HepG2 (cell line): ENCODE measurements at regions not wholly inside any gene's neighbourhood (a gene's known extent, or its start where the extent isn't known, plus 50 kb on each side); places are given as distances from the start of the nearest gene placed in this dataset.

ENCODE experiments used
- ATAC-seq: fragments of 200-7000 bp; cut with Tn5 transposase; 3 replicates; pipeline ENCODE4 v1.9.1; 2020; ENCODE audit warnings: mild to moderate bottlenecking, moderate library complexity
- BruUV-seq: library from RNA; stranded (reverse); fragments of 400-500 nt; replicated peaks from 2 replicates; lab custom pipeline; 2021; lab: Mats Ljungman, UMichigan
- CTCF ChIA-PET: fragments of 300-600 bp; formaldehyde crosslinking; extraction: SDS; loops from one replicate; lab custom pipeline; 2021; ENCODE audit warnings: low total read pairs, inconsistent platforms, low intra/inter-chr PET ratio; lab: Yijun Ruan, JAX
- POLR2A ChIA-PET: fragments of 350-600 bp; sonication (Branson Sonifier 250); formaldehyde crosslinking; loops from one replicate; lab custom pipeline; 2020; ENCODE audit warnings: antibody characterized with exemption, inconsistent platforms; lab: Yijun Ruan, JAX
- DNase-seq: peaks from one replicate; pipeline ENCODE4 v3.0.0-alpha.2; 2015; ENCODE audit warnings: low spot score
- FAIRE-seq: peaks from 3 replicates; lab custom pipeline; 2011; peaks lifted over from hg19 to GRCh38; lab: Jason Lieb, UNC
- H2AFZ ChIP-seq: one replicate; pipeline ENCODE4 v1.6.1; 2011; ENCODE audit warnings: low read length, inconsistent platforms
- H3K27ac ChIP-seq: fragments of 300-600 bp; 3 replicates; pipeline ENCODE4 v1.8.0; 2011; ENCODE audit warnings: mixed run types, mild to moderate bottlenecking, mixed read lengths, low read length, inconsistent platforms; ENCODE audit not compliant: insufficient read depth; ENCODE audit errors: extremely low read length
- H3K27me3 ChIP-seq, 2 experiments: fragments of 200-600 bp in 1 of 2; 2 replicates in 1 of 2; 3 replicates in 1 of 2; pipeline versions ENCODE4 v1.6.0 to v1.8.0; 2011; ENCODE audit warnings: low read length in 2 of 2, mild to moderate bottlenecking in 2 of 2, moderate library complexity in 2 of 2, inconsistent platforms in 1 of 2; ENCODE audit not compliant: insufficient read depth in 2 of 2, control insufficient read depth in 1 of 2
- H3K36me3 ChIP-seq, 2 experiments: fragments of 200-600 bp in 1 of 2; replicated peaks in 1 of 2; 2 replicates in 1 of 2; 3 replicates in 1 of 2; pipeline versions ENCODE4 v1.5.1 to v1.8.0; 2011; ENCODE audit warnings: low read length in 2 of 2, inconsistent platforms in 1 of 2; ENCODE audit not compliant: insufficient read depth in 2 of 2, control insufficient read depth in 1 of 2
- H3K4me1 ChIP-seq: 2 replicates; pipeline ENCODE4 v1.5.1; 2012; ENCODE audit warnings: low read length, inconsistent platforms; ENCODE audit not compliant: insufficient read depth
- H3K4me2 ChIP-seq: 2 replicates; pipeline ENCODE4 v1.6.0; 2011; ENCODE audit warnings: low read depth, low read length, inconsistent platforms
- H3K4me3 ChIP-seq, 3 experiments: fragments of 200-600 bp in 1 of 3; sonication (generic), shearing (Covaris generic) in 1 of 3; replicated peaks in 1 of 3; 2 replicates each; pipeline ENCODE4 v1.5.1; 2011 to 2016; ENCODE audit warnings: low read length in 3 of 3, inconsistent platforms in 2 of 3, low read depth in 2 of 3, mild to moderate bottlenecking in 2 of 3, control low read depth in 1 of 3, mixed read lengths in 1 of 3; ENCODE audit not compliant: insufficient read depth in 1 of 3
- H3K79me2 ChIP-seq: one replicate; pipeline ENCODE4 v1.6.1; 2011; ENCODE audit warnings: low read length, inconsistent platforms; ENCODE audit not compliant: insufficient read depth
- H3K9ac ChIP-seq: 2 replicates; pipeline ENCODE4 v1.6.0; 2011; ENCODE audit warnings: mild to moderate bottlenecking, low read depth, low read length, inconsistent platforms; ENCODE audit not compliant: insufficient read depth
- H3K9me3 ChIP-seq: 2 replicates; pipeline ENCODE4 v1.5.1; 2012; ENCODE audit warnings: mild to moderate bottlenecking, low read length
- H4K20me1 ChIP-seq: 2 replicates; pipeline ENCODE4 v1.6.0; 2011; ENCODE audit warnings: inconsistent platforms, mild to moderate bottlenecking, low read length, moderate library complexity; ENCODE audit not compliant: insufficient read depth
- AGO1 ChIP-seq: fragments of 200-400 bp; formaldehyde crosslinking; IDR thresholded peaks from 2 replicates; pipeline ENCODE4 v1.6.1; 2017; ENCODE audit warnings: mild to moderate bottlenecking, low read depth, low read length, moderate library complexity; ENCODE audit not compliant: poor library complexity, severe bottlenecking
- ATF1 ChIP-seq: IDR thresholded peaks from 2 replicates; pipeline ENCODE4 v1.6.1; 2016; ENCODE audit warnings: mild to moderate bottlenecking, control low read depth
- DNMT3B ChIP-seq: conservative IDR thresholded peaks from 2 replicates; pipeline ENCODE4 v1.6.1; 2016; ENCODE audit warnings: missing biosample characterization, control low read depth
- KLF9 ChIP-seq: IDR thresholded peaks from 2 replicates; pipeline ENCODE4 v1.6.1; 2016; ENCODE audit warnings: low read depth
- NCOA2 ChIP-seq: sonication (generic); formaldehyde crosslinking; IDR thresholded peaks from 2 replicates; pipeline ENCODE4 v1.8.0; 2022; ENCODE audit warnings: inconsistent platforms
- PATZ1 ChIP-seq: sonication (generic); formaldehyde crosslinking; IDR thresholded peaks from 2 replicates; pipeline ENCODE4 v1.4.0; 2020; ENCODE audit warnings: missing genetic modification reagents
- PITX1 ChIP-seq: sonication (generic); formaldehyde crosslinking; IDR thresholded peaks from 2 replicates; pipeline ENCODE4 v1.5.1; 2020; ENCODE audit warnings: mild to moderate bottlenecking, missing genetic modification reagents
- PTBP1 ChIP-seq: fragments of 200-400 bp; formaldehyde crosslinking; IDR thresholded peaks from 2 replicates; pipeline ENCODE4 v1.6.1; 2018; ENCODE audit warnings: low read length, low read depth; ENCODE audit not compliant: poor library complexity, severe bottlenecking
- SMC3 ChIP-seq: IDR thresholded peaks from 2 replicates; pipeline ENCODE4 v1.6.1; 2011; ENCODE audit warnings: low read length, improper control_type of control experiment
- SNAI1 ChIP-seq: sonication (generic); formaldehyde crosslinking; IDR thresholded peaks from 2 replicates; pipeline ENCODE4 v1.5.0; 2020; ENCODE audit warnings: mild to moderate bottlenecking, missing genetic modification reagents, borderline replicate concordance
- ZNF34 ChIP-seq: sonication (generic); formaldehyde crosslinking; IDR thresholded peaks from 2 replicates; pipeline ENCODE4 v1.4.0; 2020; ENCODE audit warnings: mild to moderate bottlenecking, missing genetic modification reagents, borderline replicate concordance
- ZNF362 ChIP-seq: sonication (generic); formaldehyde crosslinking; IDR thresholded peaks from 2 replicates; pipeline ENCODE4 v1.4.0; 2020; ENCODE audit warnings: missing genetic modification reagents, mild to moderate bottlenecking, borderline replicate concordance
- ZNF503 ChIP-seq: sonication (generic); formaldehyde crosslinking; IDR thresholded peaks from 2 replicates; pipeline ENCODE4 v1.4.0; 2020; ENCODE audit warnings: missing genetic modification reagents
- ZNF589 ChIP-seq: sonication (generic); formaldehyde crosslinking; conservative IDR thresholded peaks from 2 replicates; pipeline ENCODE4 v1.8.0; 2022; ENCODE audit warnings: mild to moderate bottlenecking, moderate library complexity, missing genetic modification reagents
- ZNF747 ChIP-seq: sonication (generic); formaldehyde crosslinking; IDR thresholded peaks from 2 replicates; pipeline ENCODE4 v1.8.1; 2023; ENCODE audit warnings: missing genetic modification reagents, mild to moderate bottlenecking, borderline replicate concordance
- ZNF772 ChIP-seq: sonication (generic); formaldehyde crosslinking; IDR thresholded peaks from 2 replicates; pipeline ENCODE4 v1.5.0; 2020; ENCODE audit warnings: mild to moderate bottlenecking, missing genetic modification reagents
- ZNF800 ChIP-seq: sonication (generic); formaldehyde crosslinking; IDR thresholded peaks from 2 replicates; pipeline ENCODE4 v1.4.0; 2020; ENCODE audit warnings: missing genetic modification reagents
- in situ Hi-C: cut with HindIII; loops from 2 replicates; pipeline ENCODE4 v1.10.0; 2017; ENCODE audit warnings: low pct_unique_long_range_greater_than_20kb; ENCODE audit not compliant: extremely low pct_ligation_motif_present
- intact Hi-C: fragments of 100-400 bp; cut with micrococcal nuclease; formaldehyde crosslinking; loops from one replicate; pipeline ENCODE4 v1.10.0; 2022; ENCODE audit not compliant: unreplicated experiment

GRCh38 chr13:107650081-107650701, 565.1 kb downstream of the LIG4 start (continued):
- no peak for TF ChIP-seq ZNF800 (CRISPR knock-in tag)
- no peak for TF ChIP-seq SNAI1 (CRISPR knock-in tag)
- no peak for TF ChIP-seq KLF9 (CRISPR knock-in tag)
- peak; percentile 63 for TF ChIP-seq SMC3
- TF ChIP-seq ZNF772 = no peak
- TF ChIP-seq ATF1 (CRISPR knock-in tag) = no peak
- no peak for TF ChIP-seq ZNF34

- FAIRE-seq = no peak
- TF ChIP-seq ZNF362 (CRISPR knock-in tag) = no peak
- no peak for TF ChIP-seq AGO1
- TF ChIP-seq PTBP1 = no peak
- TF ChIP-seq ZNF747 (CRISPR knock-in tag) = no peak
- TF ChIP-seq PATZ1 (CRISPR knock-in tag) = no peak
- TF ChIP-seq NCOA2 (CRISPR knock-in tag) = no peak
- no peak for TF ChIP-seq DNMT3B
- TF ChIP-seq ZNF503 (CRISPR knock-in tag) = no peak
- no peak for TF ChIP-seq PITX1 (CRISPR knock-in tag)
- no peak for TF ChIP-seq ZNF589 (CRISPR knock-in tag)
These were observed 566.3 kb downstream of the LIG4 start for GRCh38 chr13:107649079-107649478.

More at GRCh38 chr13:107649079-107649478, 566.3 kb downstream of the LIG4 start:
- CTCF ChIA-PET = interaction anchor here (1.5 to 5.2 kb wide), 2 partner anchors 438 to 444 kb away, joined by 8 to 33 read pairs; no protein-coding TSS in a partner anchor
- Histone ChIP-seq H4K20me1 (no peaks in the 10 kb centered on the region), H3K4me2 (no peak overlapping the region), H3K79me2 (no peaks in the 10 kb centered on the region), H3K9me3 (no peaks in the 10 kb centered on the region), H3K4me3 (no peak overlapping the region), H3K4me1 (no peaks in the 10 kb centered on the region), H3K27me3 (no peaks in the 10 kb centered on the region; a peak in 1 of 5 replicates), H3K27ac (no peak overlapping the region), H3K9ac (no peak overlapping the region), H3K36me3 (no peaks in the 10 kb centered on the region), H2AFZ (no peak overlapping the region)
- in situ Hi-C loops (no loop called here), intact Hi-C loops (no loop called here)
- ATAC-seq (no peak), DNase-seq (no peak)
- POLR2A ChIA-PET = no interaction called here
- BruUV-seq = no TSS peak
